ENCODE measurements at regions not wholly inside any gene's neighbourhood (a gene's known extent, or its start where the extent isn't known, plus 50 kb on each side); places are given as distances from the start of the nearest gene placed in this dataset.

GRCh38 chr5:8060235-8060952, 191.4 kb downstream of the MTRR start:
- DNase-seq = no peak
- Mint-ChIP-seq H3K36me3 (peaks cover 0 to 3% (median 0%) of the 10 kb centered on the region in 3 donors), H3K27me3 (ENCODE audit: low read depth in 3 of 3) (peaks cover 0 to 2% (median 2%) of the 10 kb centered on the region in 3 donors), H3K4me1 (no peaks in the 10 kb centered on the region), H3K4me3 (no peak overlapping the region), H3K27ac (no peak overlapping the region), H3K9me3 (peaks cover 0 to 34% (median 11%) of the 10 kb centered on the region in 6 donors)

GRCh38 chr5:8060953-8061429, 192.0 kb downstream of the MTRR start:
- peaks cover 0 to 3% (median 0%) of the 10 kb centered on the region in 3 donors for H3K36me3 Mint-ChIP-seq
- DNase-seq = no peak
- peaks cover 0 to 34% (median 11%) of the 10 kb centered on the region in 6 donors for H3K9me3 Mint-ChIP-seq
- H3K4me3 Mint-ChIP-seq = no peak overlapping the region
- no peak overlapping the region for H3K27ac Mint-ChIP-seq
- H3K4me1 Mint-ChIP-seq = no peaks in the 10 kb centered on the region
- H3K27me3 Mint-ChIP-seq (ENCODE audit: low read depth in 3 of 3) = peaks cover 0 to 2% (median 2%) of the 10 kb centered on the region in 3 donors

GRCh38 chr5:8062521-8062920, 193.6 kb downstream of the MTRR start:
- DNase-seq = no peak
- H3K9me3 Mint-ChIP-seq = peaks cover 0 to 30% (median 11%) of the 10 kb centered on the region in 6 donors
- H3K4me1 Mint-ChIP-seq = no peaks in the 10 kb centered on the region
- peaks cover 0 to 2% (median 2%) of the 10 kb centered on the region in 3 donors for H3K27me3 Mint-ChIP-seq (ENCODE audit: low read depth in 3 of 3)
- H3K27ac Mint-ChIP-seq = no peak overlapping the region
- H3K36me3 Mint-ChIP-seq = peaks cover 0 to 3% (median 0%) of the 10 kb centered on the region in 3 donors
- H3K4me3 Mint-ChIP-seq = no peak overlapping the region

GRCh38 chr5:8068078-8068477, 199.1 kb downstream of the MTRR start:
- H3K27ac Mint-ChIP-seq = no peak overlapping the region
- DNase-seq = no peak
- no peaks in the 10 kb centered on the region for H3K27me3 Mint-ChIP-seq (ENCODE audit: low read depth in 3 of 3)
- peaks cover 0 to 22% (median 8%) of the 10 kb centered on the region in 6 donors for H3K9me3 Mint-ChIP-seq
- no peak overlapping the region for H3K4me3 Mint-ChIP-seq
- H3K36me3 Mint-ChIP-seq = no peaks in the 10 kb centered on the region
- no peaks in the 10 kb centered on the region for H3K4me1 Mint-ChIP-seq

GRCh38 chr5:8070138-8070537, 201.2 kb downstream of the MTRR start:
- Mint-ChIP-seq H3K4me3 (no peak overlapping the region), H3K4me1 (no peaks in the 10 kb centered on the region), H3K9me3 (peaks cover 0 to 22% (median 8%) of the 10 kb centered on the region in 6 donors), H3K27me3 (ENCODE audit: low read depth in 3 of 3) (no peaks in the 10 kb centered on the region), H3K27ac (no peak overlapping the region), H3K36me3 (no peaks in the 10 kb centered on the region)
- no peak for DNase-seq

- peaks cover 0 to 3% (median 0%) of the 10 kb centered on the region in 3 donors for H3K27me3 Mint-ChIP-seq (ENCODE audit: low read depth in 3 of 3)
- no peak for DNase-seq
- no peak overlapping the region for H3K4me3 Mint-ChIP-seq
- no peak overlapping the region for H3K27ac Mint-ChIP-seq
- H3K4me1 Mint-ChIP-seq = no peaks in the 10 kb centered on the region
- H3K9me3 Mint-ChIP-seq = peaks cover 5 to 31% (median 13%) of the 10 kb centered on the region in 6 donors
- no peaks in the 10 kb centered on the region for H3K36me3 Mint-ChIP-seq
These were observed 210.1 kb downstream of the MTRR start for GRCh38 chr5:8079056-8079455.

- H3K27me3 Mint-ChIP-seq (ENCODE audit: low read depth in 3 of 3) = peaks cover 0 to 3% (median 0%) of the 10 kb centered on the region in 3 donors
- no peak overlapping the region for H3K4me3 Mint-ChIP-seq
- H3K36me3 Mint-ChIP-seq = no peaks in the 10 kb centered on the region
- no peak for DNase-seq
- H3K27ac Mint-ChIP-seq = no peak overlapping the region
- no peaks in the 10 kb centered on the region for H3K4me1 Mint-ChIP-seq
- H3K9me3 Mint-ChIP-seq = peaks cover 5 to 31% (median 8%) of the 10 kb centered on the region in 6 donors
These were observed 212.2 kb downstream of the MTRR start for GRCh38 chr5:8081179-8081578.

GRCh38 chr5:8093669-8094068, 224.7 kb downstream of the MTRR start:
- Mint-ChIP-seq H3K9me3 (peaks cover 17 to 49% (median 23%) of the 10 kb centered on the region in 6 donors), H3K4me1 (no peaks in the 10 kb centered on the region), H3K36me3 (no peaks in the 10 kb centered on the region), H3K27me3 (ENCODE audit: low read depth in 3 of 3) (peaks cover 0 to 1% (median 1%) of the 10 kb centered on the region in 3 donors), H3K27ac (no peak overlapping the region), H3K4me3 (no peak overlapping the region)
- DNase-seq = no peak

- Mint-ChIP-seq H3K27me3 (ENCODE audit: low read depth in 3 of 3) (peaks cover 0 to 1% (median 0%) of the 10 kb centered on the region in 3 donors), H3K4me3 (no peak overlapping the region), H3K9me3 (peaks cover 17 to 49% (median 23%) of the 10 kb centered on the region in 6 donors), H3K4me1 (no peaks in the 10 kb centered on the region), H3K27ac (no peak overlapping the region), H3K36me3 (no peaks in the 10 kb centered on the region)
- DNase-seq = no peak
These were observed 225.4 kb downstream of the MTRR start for GRCh38 chr5:8094304-8094703.

- Mint-ChIP-seq H3K27ac (no peak overlapping the region), H3K4me3 (no peak overlapping the region), H3K27me3 (ENCODE audit: low read depth in 3 of 3) (peaks cover 0 to 3% (median 0%) of the 10 kb centered on the region in 3 donors), H3K36me3 (no peaks in the 10 kb centered on the region), H3K9me3 (peaks cover 9 to 44% (median 16%) of the 10 kb centered on the region in 6 donors), H3K4me1 (no peaks in the 10 kb centered on the region)
- DNase-seq = no peak
These were observed 228.2 kb downstream of the MTRR start for GRCh38 chr5:8097146-8097545.

- H3K27me3 Mint-ChIP-seq (ENCODE audit: low read depth in 3 of 3) = peaks cover 0 to 3% (median 0%) of the 10 kb centered on the region in 3 donors
- DNase-seq = no peak
- peaks cover 8 to 43% (median 15%) of the 10 kb centered on the region in 6 donors for H3K9me3 Mint-ChIP-seq
These were observed 229.1 kb downstream of the MTRR start for GRCh38 chr5:8098081-8098480.

GRCh38 chr5:8102714-8103113, 233.8 kb downstream of the MTRR start:
- H3K9me3 Mint-ChIP-seq = peaks cover 0 to 21% (median 9%) of the 10 kb centered on the region in 6 donors
- H3K4me1 Mint-ChIP-seq = no peaks in the 10 kb centered on the region
- no peak for DNase-seq
- H3K27ac Mint-ChIP-seq = no peak overlapping the region
- no peaks in the 10 kb centered on the region for H3K36me3 Mint-ChIP-seq
- peaks cover 0 to 3% (median 0%) of the 10 kb centered on the region in 3 donors for H3K27me3 Mint-ChIP-seq (ENCODE audit: low read depth in 3 of 3)
- no peak overlapping the region for H3K4me3 Mint-ChIP-seq

More at GRCh38 chr5:8098081-8098480, 229.1 kb downstream of the MTRR start:
- no peaks in the 10 kb centered on the region for H3K36me3 Mint-ChIP-seq
- H3K4me1 Mint-ChIP-seq = no peaks in the 10 kb centered on the region
- H3K27ac Mint-ChIP-seq = no peak overlapping the region
- H3K4me3 Mint-ChIP-seq = no peak overlapping the region

- H3K4me1 Mint-ChIP-seq = no peaks in the 10 kb centered on the region
- no peak for DNase-seq
- H3K27me3 Mint-ChIP-seq (ENCODE audit: low read depth in 3 of 3) = peaks cover 0 to 2% (median 2%) of the 10 kb centered on the region in 3 donors
- no peak overlapping the region for H3K4me3 Mint-ChIP-seq
- H3K9me3 Mint-ChIP-seq = peaks cover 0 to 18% (median 7%) of the 10 kb centered on the region in 6 donors
- no peak overlapping the region for H3K27ac Mint-ChIP-seq
- no peaks in the 10 kb centered on the region for H3K36me3 Mint-ChIP-seq
These were observed 245.8 kb downstream of the MTRR start for GRCh38 chr5:8114597-8115266.

- peaks cover 0 to 12% (median 7%) of the 10 kb centered on the region in 6 donors for H3K9me3 Mint-ChIP-seq
- no peak overlapping the region for H3K4me3 Mint-ChIP-seq
- H3K27ac Mint-ChIP-seq = no peak overlapping the region
- H3K36me3 Mint-ChIP-seq = no peaks in the 10 kb centered on the region
- no peaks in the 10 kb centered on the region for H3K4me1 Mint-ChIP-seq
- H3K27me3 Mint-ChIP-seq (ENCODE audit: low read depth in 3 of 3) = no peaks in the 10 kb centered on the region
- DNase-seq = no peak
These were observed 254.6 kb downstream of the MTRR start for GRCh38 chr5:8123559-8123958.
